HG02759 (cell line): ENCODE measurements at regions not wholly inside any gene's neighbourhood (a gene's known extent, or its start where the extent isn't known, plus 50 kb on each side); places are given as distances from the start of the nearest gene placed in this dataset.
"Not testable (repeated sequence)": the region's sequence is repeated elsewhere in the genome, so short reads cannot be mapped to it uniquely, and the experiment has no call there.

Source experiments
- ATAC-seq: cut with Tn5 transposase; IDR thresholded peaks from one replicate; pipeline ENCODE4 v1.9.1; 2021; ENCODE audit warnings: mild to moderate bottlenecking, moderate library complexity; ENCODE audit not compliant: unreplicated experiment

DNA sequence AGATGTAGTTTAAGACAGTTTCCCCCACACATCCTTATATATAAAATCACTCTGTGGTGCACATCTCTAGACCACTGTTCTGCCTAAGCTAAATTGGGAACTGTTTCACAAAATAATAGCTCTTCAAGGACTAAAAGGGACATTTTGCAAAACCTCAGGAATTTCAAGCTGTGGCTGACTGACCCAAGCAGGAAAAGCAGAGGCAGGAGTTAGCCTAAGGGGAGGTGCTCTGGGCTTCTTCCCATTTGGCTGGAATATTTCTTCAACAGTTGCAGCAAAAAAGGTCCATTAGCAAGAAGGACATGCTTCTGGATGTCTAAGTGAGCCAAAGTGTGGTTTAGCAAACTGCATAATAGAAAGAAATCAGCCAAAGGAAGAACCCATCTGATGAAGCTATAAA lies 551.2 kb upstream of the ANKRD30A start:
- no peak for ATAC-seq

DNA sequence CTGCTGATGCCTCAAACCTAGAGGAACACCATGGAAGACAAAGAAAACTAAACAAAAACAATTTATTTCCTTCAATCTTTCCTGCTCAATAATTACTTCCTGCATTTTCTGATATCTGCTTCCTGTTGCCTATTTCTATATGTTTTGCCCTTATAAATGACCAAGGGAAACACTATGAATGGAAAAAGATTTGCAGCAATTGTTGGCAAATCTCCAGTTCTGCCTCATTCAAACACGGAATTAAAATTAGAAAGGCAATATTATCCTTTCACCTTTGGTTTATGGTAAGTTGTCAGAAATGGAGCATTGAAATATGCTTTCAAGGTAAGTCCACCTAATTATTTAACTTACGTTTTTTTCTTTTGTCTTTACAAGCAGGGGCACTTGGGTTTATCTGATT lies 552.2 kb upstream of the ANKRD30A start:
- ATAC-seq, result no peak

DNA sequence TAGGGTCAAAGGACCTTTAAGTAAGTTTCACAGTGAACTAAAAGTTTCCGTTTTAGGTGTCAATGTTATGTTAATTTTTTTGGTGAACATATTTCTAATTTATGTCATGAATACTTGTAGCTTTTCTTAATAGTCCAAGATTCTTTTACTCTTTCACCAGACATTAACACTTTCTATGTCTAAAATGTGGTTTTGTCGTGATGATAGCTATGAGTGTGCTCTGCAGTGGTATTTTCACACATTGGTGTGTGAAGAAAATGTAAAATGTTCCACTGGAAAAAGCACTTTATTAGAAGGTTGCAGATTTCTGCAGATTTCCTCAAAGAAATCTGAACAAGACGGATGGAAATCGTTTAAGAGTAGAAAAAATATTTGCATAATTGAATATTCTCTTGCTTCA lies 561.0 kb upstream of the ANKRD30A start:
- ATAC-seq, result no peak

DNA sequence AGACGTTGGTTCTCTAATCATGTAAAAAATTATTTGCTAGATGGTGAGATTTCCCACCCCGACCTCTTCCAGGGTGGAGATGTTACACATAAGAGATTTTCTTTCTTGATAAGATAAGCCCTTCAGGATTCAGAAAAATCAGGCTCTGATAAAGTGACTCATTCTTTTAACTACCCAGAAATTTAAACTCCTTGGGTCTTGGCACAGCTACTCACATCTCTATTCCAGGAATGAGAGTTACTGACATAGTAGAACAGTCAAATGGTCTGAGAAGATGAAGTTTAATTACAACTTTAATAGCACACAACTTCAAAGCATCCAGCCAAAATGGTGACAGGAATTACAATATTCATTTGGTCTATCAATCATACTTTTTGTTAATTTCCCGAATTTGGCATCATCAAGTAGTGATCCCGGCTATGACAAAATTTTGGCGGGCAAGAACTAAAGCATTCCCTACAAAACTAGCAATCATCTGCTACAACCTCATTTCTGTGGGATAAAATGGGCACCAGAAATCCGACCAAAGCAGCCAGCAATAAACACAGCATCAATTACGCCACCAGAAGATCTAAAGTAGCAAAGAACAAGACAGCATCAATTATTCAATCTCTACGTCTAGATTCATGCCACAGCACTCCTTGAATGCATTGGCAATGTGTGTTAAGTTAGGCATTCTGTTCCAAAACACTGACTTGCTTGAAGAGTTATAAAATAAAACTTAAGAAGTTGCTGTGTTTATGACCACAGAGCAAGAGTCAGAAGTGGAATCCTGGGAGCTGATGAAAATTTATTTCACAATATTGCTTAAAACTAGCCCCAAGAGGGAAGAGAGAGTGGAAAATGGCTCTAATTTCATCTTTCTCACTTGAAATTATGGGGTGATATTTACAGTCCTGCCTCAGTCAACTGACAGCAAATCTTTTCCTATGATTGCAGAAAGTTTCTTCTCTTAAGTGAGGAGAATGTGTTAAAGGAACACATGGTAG lies 565.7 kb upstream of the ANKRD30A start:
- no peak for ATAC-seq

DNA sequence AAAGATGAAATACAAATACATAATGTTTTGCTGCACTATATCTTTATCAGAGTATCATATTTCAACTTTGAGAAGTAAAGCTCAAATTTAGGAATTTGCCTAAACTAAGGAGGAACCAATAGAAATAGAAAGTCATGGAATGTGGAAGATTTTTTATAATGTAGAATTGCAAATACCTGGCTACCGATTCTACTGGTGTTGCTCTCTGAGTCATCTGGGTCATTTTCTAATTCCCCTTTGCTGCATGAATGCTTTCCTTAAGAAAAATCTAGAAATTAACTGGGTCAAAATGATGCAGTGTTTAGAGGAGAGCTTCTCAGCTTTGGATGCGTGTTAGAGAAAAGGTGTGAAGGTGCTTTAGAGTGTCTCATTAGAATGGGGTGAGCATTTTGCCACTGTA lies 568.9 kb upstream of the ANKRD30A start:
- no peak for ATAC-seq

DNA sequence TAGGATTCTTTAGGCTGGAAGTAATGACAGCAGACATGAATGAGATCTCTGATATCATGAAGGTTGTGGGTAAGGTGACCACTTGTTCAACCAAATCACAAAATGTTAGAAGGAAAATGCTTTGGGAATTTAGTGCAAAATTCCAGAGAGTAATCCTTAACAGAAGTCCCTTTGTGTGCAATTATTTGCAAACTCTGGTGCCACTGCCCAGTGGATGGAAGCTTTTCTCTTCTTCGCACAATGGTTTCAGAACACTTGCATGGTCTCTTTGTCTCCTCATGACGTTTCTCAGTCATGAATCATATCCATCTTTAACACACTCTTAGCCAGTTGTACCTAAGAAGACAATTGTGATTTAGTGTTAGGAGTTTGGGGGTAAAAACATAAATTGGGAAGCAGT lies 570.4 kb upstream of the ANKRD30A start:
- ATAC-seq, result no peak

DNA sequence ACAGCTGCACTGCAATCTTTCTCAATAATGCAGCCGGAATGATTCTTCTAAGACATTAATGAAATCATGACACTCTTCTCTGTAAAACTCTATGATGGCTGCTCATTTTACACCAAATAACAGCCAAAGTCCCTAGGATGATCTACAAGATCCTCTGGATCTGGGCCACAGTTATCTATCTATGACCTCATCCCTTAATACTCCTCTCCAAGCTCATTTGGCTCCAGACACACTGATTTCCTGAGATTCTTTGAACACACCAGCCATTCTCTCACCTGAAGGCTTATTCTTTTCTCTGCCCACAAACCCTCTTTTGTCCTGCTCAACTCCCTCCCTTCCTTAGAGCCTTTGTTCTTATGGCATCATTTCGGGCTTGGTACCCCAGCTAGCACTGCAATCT lies 577.4 kb upstream of the ANKRD30A start:
- no peak for ATAC-seq

DNA sequence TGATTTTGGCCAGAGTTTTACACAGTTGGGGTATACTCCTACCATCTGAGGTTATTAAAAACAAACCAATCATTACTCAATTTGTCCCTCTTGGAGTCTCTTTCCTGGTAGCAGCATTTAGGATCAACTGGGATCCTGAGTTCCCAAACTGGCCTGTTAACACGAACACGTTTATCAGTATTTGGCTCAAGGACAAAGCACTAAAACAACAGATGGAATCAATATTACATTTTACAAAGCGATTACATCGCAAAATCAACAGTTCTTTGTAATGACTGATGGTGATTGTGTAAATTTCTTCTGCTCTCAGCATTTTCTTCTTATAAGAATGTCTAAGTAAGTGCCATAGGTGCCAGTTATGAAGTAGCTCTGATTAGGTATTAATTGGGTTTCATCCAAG lies 582.9 kb upstream of the ANKRD30A start:
- ATAC-seq, result no peak

DNA sequence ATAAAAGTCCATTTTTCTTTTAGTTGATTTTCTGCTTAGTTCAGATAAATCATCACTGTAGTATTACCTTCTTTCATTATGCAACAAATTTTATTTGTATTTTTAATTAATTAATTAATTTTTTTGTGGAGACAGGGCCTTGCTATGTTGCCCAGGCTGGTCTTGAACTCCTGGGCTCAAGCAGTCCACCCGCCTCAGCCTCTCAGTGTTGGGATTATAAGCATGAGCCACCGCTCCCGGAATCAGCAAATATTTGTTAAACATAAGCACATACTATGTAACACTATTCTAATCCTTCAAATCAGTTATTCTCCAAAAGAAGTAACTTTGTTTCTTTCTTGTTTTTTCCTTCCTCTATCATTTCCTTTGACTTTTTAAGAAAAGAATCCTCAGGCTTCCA lies 584.8 kb upstream of the ANKRD30A start:
- no peak for ATAC-seq

DNA sequence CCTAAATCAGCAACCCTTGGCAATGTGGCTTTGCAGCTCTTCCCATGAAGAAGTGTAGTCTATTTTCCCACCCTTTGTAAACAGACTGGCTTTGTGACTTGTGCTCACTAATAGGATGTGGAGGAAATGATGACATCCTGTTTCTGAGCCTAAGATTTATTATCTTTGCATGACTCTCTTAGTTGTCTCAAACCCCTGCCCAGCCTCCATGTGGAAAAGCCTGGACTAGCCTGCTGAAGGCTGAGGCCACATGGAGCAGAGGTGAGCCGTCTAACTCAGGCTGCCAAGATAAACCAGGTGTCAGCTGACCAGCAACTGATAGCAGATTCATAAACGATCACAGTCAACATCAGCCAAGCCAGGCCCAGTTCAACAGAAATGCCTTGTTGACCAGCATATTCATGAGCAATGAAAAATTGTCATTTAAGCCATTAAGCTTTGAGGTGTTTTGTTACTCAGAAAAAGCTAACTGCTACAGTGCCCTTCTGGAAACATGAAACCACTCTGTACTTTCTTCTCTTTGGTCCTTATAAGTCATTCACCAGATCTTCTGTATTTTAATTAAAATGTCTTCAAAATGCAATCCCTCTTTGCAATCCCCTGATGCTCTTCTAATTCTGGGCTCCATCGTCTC lies 586.3 kb upstream of the ANKRD30A start:
- ATAC-seq, result no peak

DNA sequence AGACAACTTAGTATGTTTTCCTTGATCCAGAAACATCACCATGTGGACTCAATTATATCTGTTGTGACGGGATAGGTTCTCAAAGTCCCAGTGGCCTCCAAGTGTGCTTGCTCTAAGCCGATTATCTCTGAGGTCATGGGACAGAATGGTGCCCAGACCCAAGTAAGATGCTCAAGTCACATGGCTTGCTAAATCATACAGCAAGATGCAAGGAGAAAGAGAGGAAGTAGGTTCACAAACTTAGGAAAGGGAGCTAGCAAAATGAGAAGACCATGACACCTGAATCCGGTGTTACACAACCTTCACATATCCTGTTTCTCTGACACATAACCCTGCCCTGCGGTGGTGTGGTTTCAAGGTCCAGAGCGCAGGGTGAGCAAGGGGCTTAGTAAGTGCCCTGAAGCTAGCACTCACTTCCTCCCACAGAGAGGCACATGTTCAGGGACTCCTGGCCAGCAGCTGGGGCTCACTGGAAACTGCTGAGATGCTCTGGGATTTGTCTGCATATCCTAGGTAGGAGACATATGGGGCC lies 590.9 kb upstream of the ANKRD30A start:
- ATAC-seq, result peak; percentile 100

DNA sequence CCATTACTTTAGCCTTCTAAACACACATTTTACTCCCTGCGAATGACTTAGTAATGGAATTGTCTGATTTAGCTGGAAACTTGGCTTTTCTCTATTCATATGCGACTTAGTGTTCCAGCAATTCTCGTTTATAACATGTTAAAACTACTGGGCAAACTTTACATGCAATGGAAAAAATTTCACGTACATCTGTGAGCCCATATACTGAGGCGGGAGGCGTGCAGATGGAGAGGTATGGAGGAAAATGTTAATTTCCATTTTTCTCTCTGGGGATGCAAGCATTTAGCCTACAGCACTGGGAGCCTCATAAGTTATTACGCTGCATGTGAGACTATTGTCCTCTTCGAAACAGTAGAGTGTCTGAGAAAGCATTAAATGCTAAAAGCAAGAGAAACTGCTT lies 591.5 kb upstream of the ANKRD30A start:
- ATAC-seq, result no peak

DNA sequence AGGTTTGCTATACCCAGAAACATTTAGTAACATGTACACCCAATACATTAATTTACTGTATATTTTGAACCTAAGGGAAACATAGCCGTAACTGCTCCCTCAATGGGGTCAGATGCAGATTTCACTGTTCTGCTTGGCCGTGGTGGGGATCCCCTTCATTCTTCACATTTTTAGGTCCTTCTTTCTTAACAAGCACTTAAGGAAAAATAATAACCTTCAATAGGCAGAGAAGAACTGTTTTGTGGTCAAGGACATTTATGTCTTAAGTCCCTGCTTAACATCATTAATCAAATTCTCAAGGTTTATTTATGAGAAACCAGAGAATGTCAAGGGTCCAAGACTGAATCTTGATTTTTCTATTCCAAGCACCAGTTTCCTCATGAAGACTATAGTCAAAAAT lies 592.1 kb upstream of the ANKRD30A start:
- no peak for ATAC-seq

DNA sequence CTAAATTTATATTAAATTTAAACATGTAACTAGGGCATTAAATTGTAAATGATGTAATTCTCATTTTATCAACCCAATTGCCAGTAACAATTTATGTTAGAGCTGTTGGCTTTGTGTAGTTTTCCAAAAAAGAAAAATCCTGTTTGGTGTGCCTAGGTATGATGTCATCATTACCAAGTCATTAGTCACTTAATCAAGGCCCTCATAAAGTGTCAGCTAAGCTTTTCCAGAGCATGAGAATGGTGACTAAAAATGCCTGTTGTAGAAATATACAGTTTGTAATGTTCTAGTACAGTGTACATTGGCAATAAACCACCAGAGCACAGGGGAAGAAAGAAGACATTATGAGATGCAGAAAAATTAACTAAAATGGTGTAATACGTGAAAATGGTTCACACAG lies 593.8 kb upstream of the ANKRD30A start:
- ATAC-seq, result no peak

DNA sequence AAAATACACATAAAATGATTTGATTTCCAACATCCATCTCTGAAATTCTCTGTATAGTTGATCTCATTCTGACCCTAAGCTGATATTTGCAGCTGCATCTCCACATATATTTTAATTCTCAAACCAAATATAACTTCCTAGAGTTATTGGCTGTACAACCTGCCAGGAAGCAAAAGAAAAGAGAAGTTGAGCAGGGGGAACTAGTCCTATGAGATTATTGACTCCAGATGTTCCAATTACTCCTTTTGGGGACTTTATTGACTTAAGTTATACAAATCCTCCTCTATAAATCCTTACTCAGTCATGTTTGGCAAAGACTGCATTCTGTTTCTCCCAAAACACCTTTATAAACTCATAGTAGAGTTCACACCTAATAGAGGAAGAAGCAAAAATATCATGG lies 599.4 kb upstream of the ANKRD30A start:
- no peak for ATAC-seq

DNA sequence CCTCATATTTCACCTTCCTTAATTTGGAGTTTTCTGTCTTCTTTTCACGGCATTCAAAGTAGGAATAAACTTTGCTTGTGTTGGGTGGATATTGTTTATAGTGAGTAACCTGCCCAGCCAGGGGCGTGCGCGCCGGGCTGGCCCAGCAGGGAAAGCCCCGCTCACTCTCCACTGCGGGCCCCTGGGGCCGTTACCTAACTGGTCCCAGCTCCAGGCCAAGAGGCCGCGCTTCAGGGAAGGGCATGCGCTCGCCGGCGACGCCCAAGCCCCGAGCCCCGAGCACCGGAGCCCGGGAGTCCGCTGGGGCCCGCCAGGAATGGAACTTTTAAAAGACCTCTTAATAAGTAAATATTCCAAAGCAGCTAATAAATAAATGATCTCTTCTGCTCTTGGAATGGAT lies 601.3 kb upstream of the ANKRD30A start:
- not testable (repeated sequence) for ATAC-seq

DNA sequence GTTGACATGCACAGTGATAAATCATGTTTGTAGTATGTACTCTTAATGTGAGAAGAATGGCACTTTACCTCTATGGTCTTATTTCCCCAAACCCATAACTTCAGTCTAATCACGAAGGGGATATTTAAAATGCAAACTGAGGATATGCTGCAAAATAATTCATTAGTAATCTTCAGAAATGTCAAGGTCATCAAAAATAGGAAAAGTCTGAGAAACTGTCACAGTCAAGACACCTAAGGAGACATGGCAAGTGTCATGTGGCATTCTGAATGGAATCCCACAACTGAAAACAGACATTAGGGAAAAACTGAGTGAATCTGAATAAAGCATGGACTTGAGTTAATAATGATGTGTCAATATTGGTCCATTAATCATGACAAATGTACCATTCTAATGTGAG lies 605.5 kb upstream of the ANKRD30A start:
- ATAC-seq, result no peak

DNA sequence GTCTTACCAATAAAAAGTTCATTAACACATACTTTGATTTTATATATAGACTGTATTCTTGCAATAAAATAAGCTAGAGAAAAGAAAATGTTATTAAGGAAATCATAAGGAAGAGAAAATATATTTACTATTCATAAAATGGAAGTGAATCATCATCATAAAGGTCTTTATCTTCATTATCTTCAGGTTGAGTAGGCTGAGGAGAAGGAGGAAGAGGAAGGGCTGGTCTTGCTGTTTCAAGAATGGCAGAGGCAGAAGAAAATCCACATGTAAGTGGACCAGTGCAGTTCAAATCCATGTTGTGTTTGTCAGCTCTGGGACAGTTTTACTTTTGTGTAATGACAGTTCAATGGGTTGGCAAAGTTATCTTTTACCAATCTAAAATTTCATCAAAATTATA lies 609.1 kb upstream of the ANKRD30A start:
- ATAC-seq, result no peak

DNA sequence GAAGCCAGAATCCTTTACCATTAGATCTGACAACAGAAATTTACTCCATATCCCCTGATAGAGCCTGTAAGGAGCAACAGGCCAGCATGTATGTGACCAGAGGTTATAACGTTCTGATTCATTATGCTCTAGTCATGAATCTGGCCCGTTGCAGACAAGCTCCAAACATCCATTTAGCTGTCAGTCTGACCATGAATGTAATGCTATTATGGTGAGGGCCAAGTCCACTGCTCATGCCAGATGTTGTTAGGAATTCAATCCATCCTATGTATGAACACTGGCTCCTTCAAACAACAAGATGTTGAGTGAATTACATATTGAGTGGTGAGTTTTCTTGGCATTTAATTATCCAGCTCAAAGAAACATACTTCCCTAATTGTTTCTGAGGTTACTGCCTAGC lies 610.1 kb upstream of the ANKRD30A start:
- ATAC-seq, result no peak

DNA sequence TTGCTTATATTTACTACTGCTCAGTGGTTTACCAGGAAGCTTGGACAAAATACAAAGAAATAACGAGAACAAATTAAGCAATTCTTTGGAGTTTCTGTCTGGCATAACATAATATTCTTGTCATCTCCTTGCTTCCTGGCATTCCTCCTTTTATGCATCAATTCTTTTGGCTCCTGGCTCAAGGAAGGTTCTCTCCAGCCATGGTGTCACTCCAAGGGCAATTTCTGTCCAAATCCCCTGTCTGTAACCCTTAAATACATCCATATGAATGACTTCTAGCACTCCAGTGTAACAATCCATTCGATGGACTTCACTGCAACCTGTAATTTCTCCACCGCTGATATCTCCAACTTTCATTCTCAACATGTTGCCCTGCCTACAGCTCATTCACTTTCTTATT lies 617.7 kb upstream of the ANKRD30A start:
- ATAC-seq, result no peak

DNA sequence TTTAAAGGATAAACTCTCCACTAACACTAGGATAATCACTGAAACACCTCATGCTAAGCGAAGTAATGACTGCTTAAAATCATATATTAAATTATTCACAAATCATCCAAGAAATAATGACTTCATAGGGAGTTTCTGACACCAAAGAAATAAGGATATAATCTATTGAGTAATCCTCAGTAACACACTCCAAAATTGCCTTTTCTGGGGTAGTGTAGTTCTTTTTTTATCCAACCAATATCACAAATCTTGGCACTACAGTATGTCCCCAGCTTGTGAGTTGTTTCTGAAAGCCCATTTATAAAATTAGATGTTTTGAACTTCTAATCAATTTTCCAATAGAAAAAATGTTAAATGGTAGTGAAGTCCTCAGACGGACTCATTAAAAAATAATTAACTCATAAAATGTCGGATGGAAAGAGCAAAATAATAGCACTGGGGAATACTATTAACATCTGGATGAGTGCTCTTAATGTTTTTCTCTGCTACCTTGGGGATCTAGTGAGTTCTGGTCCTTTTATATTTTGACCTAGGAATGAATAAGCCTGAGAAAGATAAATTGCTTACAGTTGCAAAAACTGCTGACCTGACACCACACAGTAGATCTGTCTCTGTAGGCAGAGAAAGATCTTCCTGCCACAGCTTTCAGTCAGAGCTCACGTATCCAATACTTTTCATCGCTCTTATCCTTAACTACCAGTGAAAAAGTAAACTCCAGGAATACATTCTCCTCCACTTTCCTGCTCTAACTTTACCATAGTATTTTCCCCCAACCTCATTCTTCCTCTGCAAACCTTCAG lies 618.5 kb upstream of the ANKRD30A start:
- ATAC-seq, result no peak
